C1 segment of cervical spinal cord (tissue), 14 donors: ENCODE measurements at regions not wholly inside any gene's neighbourhood (a gene's known extent, or its start where the extent isn't known, plus 50 kb on each side); places are given as distances from the start of the nearest gene placed in this dataset.
"Not testable (repeated sequence)": the region's sequence is repeated elsewhere in the genome, so short reads cannot be mapped to it uniquely, and the experiment has no call there.

Experiments
- DNase-seq, 14 donors: peaks; one replicate each; lab custom pipeline; 2025; lab: John Stamatoyannopoulos, UW

GRCh38 chr5:45893309-45893708 is 197.1 kb upstream of the HCN1 start:
- no peak for DNase-seq

DNA sequence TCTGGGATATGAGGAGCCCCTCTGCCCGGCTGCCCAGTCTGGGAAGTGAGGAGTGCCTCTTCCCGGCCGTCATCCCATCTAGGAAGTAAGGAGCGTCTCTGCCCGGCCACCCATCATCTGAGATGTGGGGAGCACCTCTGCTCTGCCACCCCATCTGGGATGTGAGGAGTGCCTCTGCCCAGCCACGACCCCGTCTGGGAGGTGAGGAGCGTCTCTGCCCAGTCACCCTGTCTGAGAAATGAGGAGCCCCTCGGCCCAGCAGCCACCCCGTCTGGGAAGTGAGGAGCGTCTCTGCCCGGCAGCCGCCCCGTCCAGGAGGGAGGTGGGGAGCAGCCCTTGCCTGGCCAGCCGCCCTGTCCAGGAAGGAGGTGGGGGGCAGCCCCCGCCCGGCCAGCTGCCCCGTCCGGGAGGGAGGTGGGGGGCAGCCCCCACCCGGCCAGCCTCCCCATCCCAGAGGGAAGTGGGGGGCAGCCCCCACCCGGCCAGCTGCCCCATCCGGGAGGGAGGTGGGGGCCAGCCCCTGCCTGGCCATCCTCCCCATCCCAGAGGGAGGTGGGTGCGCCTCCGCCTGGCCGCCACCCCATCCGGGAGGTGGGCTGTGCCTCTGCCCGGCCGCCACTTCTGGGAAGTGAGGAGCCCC is 194.4 kb upstream of the HCN1 start:
- not testable (repeated sequence) for DNase-seq

GRCh38 chr5:45862763-45863162 is 166.6 kb upstream of the HCN1 start:
- no peak for DNase-seq

DNA sequence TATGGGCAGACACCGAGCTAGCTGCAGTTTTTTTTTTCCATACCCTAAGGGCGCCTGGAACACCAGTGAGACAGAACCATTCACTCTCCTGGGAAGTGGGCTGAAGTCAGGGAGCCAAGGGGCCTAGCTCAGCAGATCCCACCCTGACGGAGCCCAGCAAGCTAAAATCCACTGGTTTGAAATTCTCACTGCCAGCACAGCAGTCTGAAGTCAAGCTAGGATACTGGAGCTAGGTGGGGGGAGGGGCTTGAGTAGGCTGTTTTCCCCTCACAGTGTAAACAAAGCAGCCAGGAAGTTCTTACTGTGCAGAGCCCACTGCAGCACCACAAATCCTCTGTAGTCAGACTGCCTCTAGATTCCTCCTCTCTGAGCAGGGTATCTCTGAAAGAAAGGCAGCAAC is 151.7 kb upstream of the HCN1 start:
- no peak for DNase-seq

DNA sequence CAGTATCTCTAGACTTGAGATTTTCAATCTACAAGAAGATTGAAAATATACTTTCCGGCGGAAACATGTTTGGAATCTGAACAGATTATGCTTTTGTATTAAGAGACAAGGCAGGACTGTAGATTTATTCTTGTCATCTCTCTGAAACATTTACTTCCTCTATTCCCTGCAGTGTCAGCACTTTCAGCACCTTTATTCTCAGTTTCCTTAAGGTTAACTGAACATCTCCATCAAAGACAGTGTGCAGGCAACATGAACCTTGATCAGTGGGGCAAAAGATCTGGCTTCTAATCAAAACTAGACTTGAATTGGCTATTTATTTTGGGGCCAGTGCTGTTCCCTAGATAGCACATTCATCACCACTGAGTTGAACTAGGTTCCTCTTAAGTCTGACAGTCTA is 129.9 kb upstream of the HCN1 start:
- no peak for DNase-seq

GRCh38 chr5:45800331-45800730 is 104.2 kb upstream of the HCN1 start:
- no peak for DNase-seq

DNA sequence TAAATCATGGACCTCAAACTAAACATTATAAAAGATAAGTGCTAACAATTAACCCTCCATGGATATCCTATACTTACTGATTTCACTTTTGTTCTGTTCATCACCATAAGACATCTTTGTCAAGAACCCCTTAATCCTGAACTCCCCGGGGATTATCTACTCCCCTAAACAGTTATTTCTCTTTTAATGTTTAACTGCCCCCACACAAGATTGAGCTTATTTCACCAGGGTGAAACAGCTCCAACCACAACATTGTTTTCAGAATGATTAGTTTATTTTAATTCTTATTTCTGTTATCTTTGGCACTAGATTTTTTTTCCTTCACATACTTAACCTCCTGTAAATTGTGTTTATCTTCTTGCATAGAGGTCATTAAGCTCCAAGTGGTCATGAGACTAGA is 103.2 kb upstream of the HCN1 start:
- DNase-seq: no peak

GRCh38 chr5:45796959-45797553 is 100.9 kb upstream of the HCN1 start:
- no peak for DNase-seq

DNA sequence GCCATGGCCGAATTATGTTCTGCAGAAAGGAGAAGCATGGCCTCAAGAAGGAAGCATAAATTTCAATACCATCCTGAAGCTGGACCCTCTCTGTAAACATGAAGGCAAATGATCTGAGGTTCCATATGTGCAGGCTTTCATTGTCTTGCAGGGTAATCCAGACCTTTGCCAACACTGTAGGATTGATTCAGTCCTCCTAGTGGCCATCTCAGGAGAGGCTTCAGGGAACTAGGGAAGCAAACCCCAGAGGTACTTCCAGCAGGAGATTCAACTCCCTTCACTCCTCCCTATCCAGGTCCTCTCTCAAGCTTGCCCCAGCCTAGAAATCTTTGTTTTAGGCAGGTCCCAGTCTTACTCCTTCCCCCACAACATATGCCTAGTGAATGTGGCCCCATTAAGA is 99.3 kb upstream of the HCN1 start:
- DNase-seq: no peak

DNA sequence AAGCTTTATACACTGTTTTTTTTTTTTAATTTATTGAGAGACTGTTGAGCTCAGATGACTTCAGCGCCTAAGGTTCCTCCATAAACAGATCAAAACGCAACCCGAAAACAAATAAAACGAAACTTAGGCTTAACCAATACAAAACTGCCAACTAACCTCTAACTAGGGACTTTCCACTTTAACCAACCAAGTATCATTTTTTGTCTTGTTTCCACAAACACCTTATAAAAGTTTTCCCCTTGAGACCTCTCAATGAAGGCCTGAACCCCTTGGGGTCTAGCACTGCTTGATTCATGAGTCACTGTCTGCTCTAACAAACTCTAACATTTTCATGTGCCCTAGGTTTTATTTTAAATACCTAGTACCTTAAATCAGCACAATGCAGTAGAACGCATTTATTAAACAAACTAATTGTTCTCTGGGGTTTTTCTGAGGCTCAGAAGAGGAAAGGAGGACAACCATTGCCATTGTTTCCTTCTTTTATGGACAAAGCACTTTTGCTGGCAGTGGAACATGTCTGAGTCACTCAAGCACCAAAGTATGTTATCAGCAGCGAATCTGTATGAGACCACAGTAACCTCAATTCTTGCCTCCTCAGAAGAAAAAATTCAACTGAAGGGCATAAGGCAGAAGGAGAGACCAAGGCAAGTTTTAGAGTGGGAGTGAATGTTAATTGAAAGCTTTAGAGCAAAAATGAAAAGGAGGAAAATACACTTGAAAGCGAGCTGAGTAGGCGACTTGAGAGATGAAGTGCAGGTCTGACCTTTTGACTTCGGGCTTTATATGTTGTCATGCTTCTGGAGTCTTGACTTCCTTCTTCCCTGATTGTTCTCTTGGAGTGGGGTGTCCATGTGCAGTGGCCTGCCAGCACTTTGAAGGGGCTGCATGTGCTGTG is 97.7 kb upstream of the HCN1 start:
- no peak for DNase-seq

DNA sequence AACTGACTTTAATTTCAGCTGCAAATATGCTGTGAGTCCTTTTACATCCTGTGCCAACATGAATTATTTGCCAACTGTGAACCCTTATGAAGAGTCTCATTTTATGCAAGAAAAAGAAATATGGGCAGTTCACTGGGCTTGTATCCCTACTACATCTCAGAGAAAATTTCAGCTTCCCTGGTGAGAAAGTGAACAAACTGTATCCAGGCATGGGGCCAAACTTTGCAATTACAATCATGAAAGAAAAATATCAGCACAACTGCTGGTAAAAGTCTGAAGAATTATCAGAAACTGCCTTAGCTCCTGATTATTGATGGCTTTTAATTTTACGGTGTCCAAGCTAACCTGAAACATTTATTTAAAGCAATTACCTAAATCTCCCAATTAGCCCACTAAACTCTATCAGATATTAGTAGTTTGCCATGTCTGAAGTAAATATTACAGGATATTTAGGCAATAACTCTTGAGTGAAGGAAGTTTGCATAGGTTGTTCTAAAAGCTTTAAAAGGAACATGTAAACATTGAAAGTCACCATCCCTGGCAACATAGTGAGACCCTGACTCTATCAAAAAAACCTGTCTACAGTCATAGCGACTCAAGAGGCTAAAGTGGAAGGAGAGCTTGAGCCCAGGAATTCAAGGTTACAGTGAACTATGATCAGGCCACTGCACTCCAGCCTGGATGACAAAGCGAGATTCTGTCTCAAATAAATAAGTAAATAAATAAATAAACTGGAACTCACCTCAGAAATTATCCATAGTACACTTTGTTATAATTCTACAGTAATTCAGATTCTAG is 83.9 kb upstream of the HCN1 start:
- DNase-seq: peak in 1 of 14 donors; percentile 6

DNA sequence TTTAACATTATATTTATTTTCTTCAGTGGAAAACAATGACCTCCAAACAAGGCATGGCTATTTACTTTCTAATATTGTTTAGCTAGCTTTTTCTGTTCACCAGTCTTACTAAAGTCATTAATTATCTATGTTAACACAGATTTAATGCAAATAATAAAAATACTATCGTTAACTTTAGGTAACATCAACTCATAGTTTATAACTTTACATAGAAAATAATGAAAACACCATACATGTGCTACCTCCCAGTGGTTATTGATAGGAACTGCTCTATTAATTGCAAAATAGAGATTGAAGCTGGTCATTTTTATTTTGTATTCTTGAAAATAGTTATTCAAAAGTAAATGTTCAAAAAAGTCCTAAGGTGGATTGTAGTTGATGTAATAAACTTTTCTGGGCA is 78.3 kb upstream of the HCN1 start:
- no peak for DNase-seq

- no peak for DNase-seq
Measured at GRCh38 chr5:45772402-45772801, 76.2 kb upstream of the HCN1 start.

DNA sequence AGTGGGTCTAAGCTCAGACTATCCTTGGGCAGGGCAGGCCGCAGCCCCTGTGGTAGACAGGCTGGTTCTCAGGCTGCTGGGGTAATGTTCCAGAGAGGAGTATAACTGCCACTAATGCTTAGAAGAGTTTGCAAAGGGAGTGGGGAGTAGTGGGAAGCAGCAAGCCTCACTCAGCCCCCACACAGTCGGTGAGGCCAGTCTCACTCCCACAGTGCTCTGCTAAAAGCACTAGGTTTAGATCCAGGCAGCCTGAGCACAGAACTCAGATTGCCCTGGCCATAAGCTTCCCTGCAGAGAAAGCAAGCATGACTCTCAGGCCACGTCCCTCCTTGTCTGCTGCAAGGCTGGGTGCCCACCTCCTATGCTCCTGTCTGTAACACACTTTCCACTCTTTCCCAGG is 69.4 kb upstream of the HCN1 start:
- DNase-seq: no peak

- no peak for DNase-seq
Measured at GRCh38 chr5:45750574-45750973, 54.4 kb upstream of the HCN1 start.

DNA sequence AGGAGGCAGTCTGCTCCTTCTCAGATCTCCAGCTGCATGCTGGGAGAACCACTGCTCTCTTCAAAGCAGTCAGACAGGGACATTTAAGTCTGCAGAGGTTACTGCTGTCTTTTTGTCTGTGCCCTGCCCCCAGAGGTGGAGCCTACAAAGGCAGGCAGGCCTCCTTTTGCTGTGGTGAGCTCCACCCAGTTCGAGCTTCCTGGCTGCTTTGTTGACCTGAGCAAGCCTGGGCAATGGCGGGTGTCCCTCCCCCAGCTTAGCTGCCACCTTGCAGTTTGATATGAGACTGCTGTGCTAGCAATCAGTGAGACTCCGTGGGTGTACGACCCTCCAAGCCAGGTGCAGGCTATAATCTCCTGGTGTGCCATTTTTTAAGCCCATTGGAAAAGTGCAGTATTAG is 52.3 kb upstream of the HCN1 start:
- DNase-seq: not testable (repeated sequence)
